Endothelial cell of umbilical vein (primary cell): ENCODE measurements at regions not wholly inside any gene's neighbourhood (a gene's known extent, or its start where the extent isn't known, plus 50 kb on each side); places are given as distances from the start of the nearest gene placed in this dataset.

Source experiments
- MYC ChIP-seq: IDR thresholded peaks from one replicate; pipeline ENCODE4 v1.6.1; 2011; ENCODE audit warnings: mild to moderate bottlenecking, low read depth, low read length
- TF ChIP-seq, protein P1 (sequence below), 2 donors: IDR thresholded peaks; 1 replicate in 1 of 2; 2 replicates in 1 of 2; pipeline ENCODE4 v1.5.1; 2011; ENCODE audit warnings: low read length in 2 of 2, mild to moderate bottlenecking in 2 of 2, moderate library complexity in 2 of 2, control low read depth in 1 of 2, inconsistent platforms in 1 of 2, low read depth in 1 of 2; ENCODE audit not compliant: insufficient read depth in 1 of 2; ENCODE audit errors: extremely low read depth in 1 of 2
- TF ChIP-seq, protein P2 (sequence below): IDR thresholded peaks from 2 replicates; pipeline ENCODE4 v1.6.1; 2011; ENCODE audit not compliant: insufficient read depth, insufficient read length

DNA sequence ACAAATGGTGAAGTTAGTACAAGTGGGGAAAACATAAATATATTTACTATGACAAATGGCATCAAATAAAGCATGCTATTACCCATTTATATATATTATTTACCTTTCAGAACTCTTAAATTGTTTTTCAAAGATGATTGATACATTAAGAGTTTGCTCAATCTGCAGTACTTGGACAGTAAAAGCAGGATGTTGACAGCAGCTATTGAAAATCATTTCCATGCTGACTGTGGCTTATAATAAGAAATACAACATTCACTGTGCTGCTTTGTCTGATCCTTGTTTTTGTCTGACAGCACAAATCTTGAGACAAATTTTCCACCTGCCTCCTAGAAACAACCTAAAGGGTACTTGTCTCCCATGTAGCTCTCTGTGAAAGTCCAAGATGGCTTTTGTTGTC lies 134.1 kb upstream of the FAT1 start:
- TF ChIP-seq, protein P1, sequence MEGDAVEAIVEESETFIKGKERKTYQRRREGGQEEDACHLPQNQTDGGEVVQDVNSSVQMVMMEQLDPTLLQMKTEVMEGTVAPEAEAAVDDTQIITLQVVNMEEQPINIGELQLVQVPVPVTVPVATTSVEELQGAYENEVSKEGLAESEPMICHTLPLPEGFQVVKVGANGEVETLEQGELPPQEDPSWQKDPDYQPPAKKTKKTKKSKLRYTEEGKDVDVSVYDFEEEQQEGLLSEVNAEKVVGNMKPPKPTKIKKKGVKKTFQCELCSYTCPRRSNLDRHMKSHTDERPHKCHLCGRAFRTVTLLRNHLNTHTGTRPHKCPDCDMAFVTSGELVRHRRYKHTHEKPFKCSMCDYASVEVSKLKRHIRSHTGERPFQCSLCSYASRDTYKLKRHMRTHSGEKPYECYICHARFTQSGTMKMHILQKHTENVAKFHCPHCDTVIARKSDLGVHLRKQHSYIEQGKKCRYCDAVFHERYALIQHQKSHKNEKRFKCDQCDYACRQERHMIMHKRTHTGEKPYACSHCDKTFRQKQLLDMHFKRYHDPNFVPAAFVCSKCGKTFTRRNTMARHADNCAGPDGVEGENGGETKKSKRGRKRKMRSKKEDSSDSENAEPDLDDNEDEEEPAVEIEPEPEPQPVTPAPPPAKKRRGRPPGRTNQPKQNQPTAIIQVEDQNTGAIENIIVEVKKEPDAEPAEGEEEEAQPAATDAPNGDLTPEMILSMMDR (IDR thresholded peaks at IDR 0.05; ENCODE audit: extremely low read depth in 1 of 2, insufficient read depth in 1 of 2, low read depth in 1 of 2, low read length in 2 of 2) = no peak
- TF ChIP-seq, protein P2, sequence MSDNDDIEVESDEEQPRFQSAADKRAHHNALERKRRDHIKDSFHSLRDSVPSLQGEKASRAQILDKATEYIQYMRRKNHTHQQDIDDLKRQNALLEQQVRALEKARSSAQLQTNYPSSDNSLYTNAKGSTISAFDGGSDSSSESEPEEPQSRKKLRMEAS = no peak
- TF ChIP-seq MYC = no peak
